ENCODE measurements at regions not wholly inside any gene's neighbourhood (a gene's known extent, or its start where the extent isn't known, plus 50 kb on each side); places are given as distances from the start of the nearest gene placed in this dataset.
"Not testable (repeated sequence)": the region's sequence is repeated elsewhere in the genome, so short reads cannot be mapped to it uniquely, and the experiment has no call there.

DNA sequence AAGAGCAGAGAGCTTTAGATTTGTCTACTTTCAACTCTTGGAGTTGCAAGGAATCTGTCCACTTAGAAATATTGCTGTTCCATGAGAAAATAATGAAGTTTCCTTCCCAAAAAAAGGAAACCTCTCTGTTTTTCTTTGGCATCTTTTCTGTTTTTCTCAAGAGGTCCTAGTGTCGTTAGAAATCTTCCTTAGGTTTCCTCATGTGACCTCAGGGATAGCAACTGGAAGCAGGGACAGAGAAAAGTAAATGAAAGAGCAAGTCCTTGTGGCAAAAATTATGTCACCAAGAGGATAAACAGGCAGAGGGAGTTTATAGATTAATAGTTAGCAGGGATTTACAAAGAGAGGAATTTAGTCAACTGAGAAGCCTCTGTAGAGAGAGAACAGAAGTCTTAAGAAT, 478.4 kb upstream of the ADGRL3 start:
- no peak overlapping the region for H3K4me3 ChIP-seq (replicated peaks; ENCODE audit: low read depth, low read length)
- TF ChIP-seq, protein P1, sequence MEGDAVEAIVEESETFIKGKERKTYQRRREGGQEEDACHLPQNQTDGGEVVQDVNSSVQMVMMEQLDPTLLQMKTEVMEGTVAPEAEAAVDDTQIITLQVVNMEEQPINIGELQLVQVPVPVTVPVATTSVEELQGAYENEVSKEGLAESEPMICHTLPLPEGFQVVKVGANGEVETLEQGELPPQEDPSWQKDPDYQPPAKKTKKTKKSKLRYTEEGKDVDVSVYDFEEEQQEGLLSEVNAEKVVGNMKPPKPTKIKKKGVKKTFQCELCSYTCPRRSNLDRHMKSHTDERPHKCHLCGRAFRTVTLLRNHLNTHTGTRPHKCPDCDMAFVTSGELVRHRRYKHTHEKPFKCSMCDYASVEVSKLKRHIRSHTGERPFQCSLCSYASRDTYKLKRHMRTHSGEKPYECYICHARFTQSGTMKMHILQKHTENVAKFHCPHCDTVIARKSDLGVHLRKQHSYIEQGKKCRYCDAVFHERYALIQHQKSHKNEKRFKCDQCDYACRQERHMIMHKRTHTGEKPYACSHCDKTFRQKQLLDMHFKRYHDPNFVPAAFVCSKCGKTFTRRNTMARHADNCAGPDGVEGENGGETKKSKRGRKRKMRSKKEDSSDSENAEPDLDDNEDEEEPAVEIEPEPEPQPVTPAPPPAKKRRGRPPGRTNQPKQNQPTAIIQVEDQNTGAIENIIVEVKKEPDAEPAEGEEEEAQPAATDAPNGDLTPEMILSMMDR (IDR thresholded peaks at IDR 0.05; ENCODE audit: low read depth, low read length, missing control alignments), result no peak
- DNase-seq (ENCODE audit: extremely low read depth, low read depth), result no peak

DNA sequence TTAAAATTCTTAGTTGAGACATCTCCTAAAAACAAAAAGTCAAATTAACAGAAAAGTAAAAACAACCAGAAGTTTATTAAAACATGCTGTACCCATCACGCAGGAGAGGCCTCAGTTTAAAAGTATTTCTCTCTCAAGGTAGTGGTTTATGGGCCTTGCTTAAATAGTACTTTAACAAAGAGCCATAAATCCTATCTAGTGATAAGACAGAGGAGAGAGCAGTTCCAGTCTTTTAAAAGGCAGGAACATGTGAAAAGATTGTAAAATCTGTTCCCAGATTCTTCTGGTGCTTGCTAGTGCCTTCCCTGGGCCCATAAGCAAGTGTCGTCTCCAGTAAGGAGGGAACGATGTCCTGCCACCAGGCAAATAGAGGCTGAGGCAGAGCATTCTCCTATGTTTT, 476.3 kb upstream of the ADGRL3 start:
- DNase-seq (ENCODE audit: extremely low read depth, low read depth), result no peak
- TF ChIP-seq, protein P1 (IDR thresholded peaks at IDR 0.05; ENCODE audit: low read depth, low read length, missing control alignments), result no peak
- H3K4me3 ChIP-seq (replicated peaks; ENCODE audit: low read depth, low read length), result no peak overlapping the region

DNA sequence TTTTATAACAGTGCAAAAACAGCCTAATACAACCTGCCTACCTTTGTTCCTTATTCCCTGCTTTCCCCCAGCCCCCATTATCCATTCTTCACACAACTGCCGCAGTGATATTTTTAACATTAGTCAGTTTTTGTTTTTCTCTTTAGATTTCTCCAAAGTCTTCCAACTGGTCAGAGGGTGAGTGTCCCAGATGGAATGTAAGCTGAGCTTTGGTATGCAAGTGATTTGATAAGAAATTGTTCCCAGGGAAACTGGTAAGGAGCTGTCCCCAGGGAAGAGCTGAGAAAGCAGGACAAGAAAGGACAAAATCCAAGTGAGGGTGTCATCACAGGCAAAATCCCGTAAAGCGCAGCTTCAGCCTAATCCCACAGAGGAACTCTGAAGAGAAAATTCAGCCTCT, 475.5 kb upstream of the ADGRL3 start:
- DNase-seq (ENCODE audit: extremely low read depth, low read depth), result peak; percentile 32

DNA sequence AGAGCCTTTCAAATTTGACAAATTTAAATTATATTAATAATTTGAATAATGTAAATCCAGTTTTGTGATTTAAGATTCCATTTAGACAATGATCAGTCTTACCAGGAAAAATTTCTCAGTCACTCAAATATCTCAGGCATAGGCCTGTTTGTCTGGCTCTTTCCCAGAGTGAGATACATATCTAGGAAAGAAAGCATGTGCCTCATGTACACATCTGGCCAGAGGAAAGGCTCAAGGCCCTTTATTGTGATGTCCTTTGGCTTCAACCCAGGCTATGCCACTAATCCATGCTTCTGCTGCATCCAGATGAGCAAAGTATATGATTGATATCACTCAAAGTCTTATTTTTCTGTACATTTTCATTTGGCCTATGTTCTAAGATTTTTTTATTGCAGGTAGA, 473.3 kb upstream of the ADGRL3 start:
- DNase-seq (ENCODE audit: extremely low read depth, low read depth), result no peak
- no peak overlapping the region for H3K4me3 ChIP-seq (replicated peaks; ENCODE audit: low read depth, low read length)
- TF ChIP-seq, protein P1 (IDR thresholded peaks at IDR 0.05; ENCODE audit: low read depth, low read length, missing control alignments), result no peak

More for the DNA sequence above, 475.5 kb upstream of the ADGRL3 start:
- TF ChIP-seq, protein P1 (IDR thresholded peaks at IDR 0.05; ENCODE audit: low read depth, low read length, missing control alignments), result no peak
- no peak overlapping the region for H3K4me3 ChIP-seq (replicated peaks; ENCODE audit: low read depth, low read length)

DNA sequence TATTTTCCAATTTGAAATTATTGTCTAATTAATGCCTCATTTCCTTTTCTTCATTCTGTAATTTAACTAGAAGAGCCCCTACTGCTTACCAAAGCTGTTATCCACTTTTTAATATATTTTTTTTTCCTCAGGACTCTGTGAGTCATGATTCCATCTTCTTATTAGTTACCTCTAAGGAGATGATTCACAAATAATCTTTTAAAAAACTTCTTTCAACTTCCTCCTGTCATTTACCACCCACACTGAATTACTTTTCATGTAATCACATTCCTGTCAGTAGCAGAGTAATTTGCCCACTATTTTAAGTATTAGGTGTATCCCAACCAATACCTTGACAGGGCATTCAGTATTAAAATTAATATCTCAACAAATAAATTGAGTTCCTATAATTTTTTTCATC, 470.9 kb upstream of the ADGRL3 start:
- no peak for DNase-seq (ENCODE audit: extremely low read depth, low read depth)
- TF ChIP-seq, protein P1 (IDR thresholded peaks at IDR 0.05; ENCODE audit: low read depth, low read length, missing control alignments), result no peak

DNA sequence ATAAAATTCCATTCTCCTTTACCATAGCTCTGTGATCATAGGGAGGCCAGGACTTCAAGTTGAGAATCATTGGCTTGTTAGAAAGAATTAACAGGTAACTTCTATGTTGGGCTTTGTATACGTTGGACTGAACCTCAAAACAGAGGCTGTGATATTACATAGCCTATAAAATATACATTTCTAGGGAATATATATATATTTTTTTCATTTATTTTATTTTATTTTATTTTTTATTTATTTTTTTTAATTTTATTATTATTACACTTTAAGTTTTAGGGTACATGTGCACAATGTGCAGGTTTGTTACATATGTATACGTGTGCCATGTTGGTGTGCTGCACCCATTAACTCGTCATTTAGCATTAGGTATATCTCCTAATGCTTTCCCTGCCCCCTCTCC, 470.4 kb upstream of the ADGRL3 start:
- not testable (repeated sequence) for H3K4me3 ChIP-seq (replicated peaks; ENCODE audit: low read depth, low read length); DNase-seq (ENCODE audit: extremely low read depth, low read depth)

More for the DNA sequence above, 470.9 kb upstream of the ADGRL3 start:
- no peak overlapping the region for H3K4me3 ChIP-seq (replicated peaks; ENCODE audit: low read depth, low read length)

DNA sequence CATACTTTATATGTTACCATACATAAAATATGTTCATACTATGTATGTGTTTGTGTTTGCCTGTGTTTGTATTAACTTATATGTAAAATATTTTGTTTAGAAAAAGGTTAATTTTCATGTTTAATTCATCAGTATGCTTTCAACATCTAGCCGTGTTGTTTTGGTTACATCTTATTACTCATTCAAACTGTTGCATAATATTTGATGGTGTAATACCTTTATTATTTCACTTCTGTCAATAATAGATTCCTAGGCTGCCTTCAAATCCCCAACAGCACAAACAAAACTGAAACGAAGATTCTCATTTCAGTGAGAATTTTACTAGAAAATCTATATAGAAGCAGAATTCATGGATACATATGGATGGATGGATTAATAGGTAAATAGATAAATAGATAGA, 462.3 kb upstream of the ADGRL3 start:
- no peak for DNase-seq (ENCODE audit: extremely low read depth, low read depth)
- H3K4me3 ChIP-seq (replicated peaks; ENCODE audit: low read depth, low read length), result no peak overlapping the region
- TF ChIP-seq, protein P1 (IDR thresholded peaks at IDR 0.05; ENCODE audit: low read depth, low read length, missing control alignments), result no peak
